Suppressor macrophage treated with lipopolysaccharide for 1 hour (primary cell): ENCODE measurements at regions not wholly inside any gene's neighbourhood (a gene's known extent, or its start where the extent isn't known, plus 50 kb on each side); places are given as distances from the start of the nearest gene placed in this dataset.

ENCODE experiments used
- DNase-seq, 3 donors: peaks; one replicate each; pipeline ENCODE4 v3.0.0-alpha.2; 2020 to 2022

DNA sequence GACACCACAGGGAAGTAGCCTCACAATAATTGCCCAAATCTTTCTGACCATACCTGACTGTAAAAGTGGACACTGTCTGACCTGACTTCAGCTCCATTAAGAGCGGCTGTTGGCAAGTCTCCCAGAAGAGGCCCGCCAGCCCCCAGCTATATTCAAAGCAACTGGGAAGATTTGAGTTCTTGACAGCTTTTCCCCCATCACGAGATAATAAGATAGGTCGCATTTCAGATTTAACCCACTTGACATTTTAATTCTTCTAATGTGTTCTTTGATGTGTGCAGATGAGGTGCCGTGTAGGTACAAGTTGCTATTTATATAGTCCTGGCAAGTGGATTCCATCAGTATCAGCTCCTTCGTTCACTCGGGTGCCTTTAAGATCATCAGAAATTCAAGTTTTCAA is 345.7 kb downstream of the DRD1 start:
- DNase-seq, result no peak

- no peak for DNase-seq
These were observed 347.4 kb downstream of the DRD1 start for GRCh38 chr5:175096469-175097165.

GRCh38 chr5:175094461-175094860 is 349.5 kb downstream of the DRD1 start:
- no peak for DNase-seq

- no peak for DNase-seq
These were observed 351.3 kb downstream of the DRD1 start for GRCh38 chr5:175092691-175093090.

DNA sequence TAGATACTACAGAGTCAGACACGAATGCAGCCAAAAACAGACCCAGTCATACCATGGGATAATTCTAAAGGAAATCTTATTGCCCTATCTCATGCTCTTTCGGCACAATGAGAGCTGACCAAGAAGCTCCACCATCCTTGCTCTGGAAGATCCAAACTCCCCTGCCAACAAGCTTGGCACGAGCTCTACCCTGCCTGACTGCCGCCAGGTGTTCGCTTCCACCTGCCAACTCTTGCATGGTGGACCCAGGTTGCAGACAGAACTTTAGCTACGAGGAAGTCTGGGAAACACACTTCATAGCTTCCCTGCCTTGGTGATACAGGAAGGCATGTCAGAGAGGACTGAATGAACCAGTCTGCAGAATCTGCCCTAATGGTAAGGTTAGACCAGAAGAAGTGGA is 355.0 kb downstream of the DRD1 start:
- no peak for DNase-seq

- DNase-seq, result no peak
These were observed 358.6 kb downstream of the MSX2 start for GRCh38 chr5:175082866-175083590.

GRCh38 chr5:175082346-175082745 is 358.0 kb downstream of the MSX2 start:
- DNase-seq, result no peak

- no peak for DNase-seq
These were observed 355.3 kb downstream of the MSX2 start for GRCh38 chr5:175079707-175080106.

- no peak for DNase-seq
These were observed 345.9 kb downstream of the MSX2 start for GRCh38 chr5:175070283-175070682.

DNA sequence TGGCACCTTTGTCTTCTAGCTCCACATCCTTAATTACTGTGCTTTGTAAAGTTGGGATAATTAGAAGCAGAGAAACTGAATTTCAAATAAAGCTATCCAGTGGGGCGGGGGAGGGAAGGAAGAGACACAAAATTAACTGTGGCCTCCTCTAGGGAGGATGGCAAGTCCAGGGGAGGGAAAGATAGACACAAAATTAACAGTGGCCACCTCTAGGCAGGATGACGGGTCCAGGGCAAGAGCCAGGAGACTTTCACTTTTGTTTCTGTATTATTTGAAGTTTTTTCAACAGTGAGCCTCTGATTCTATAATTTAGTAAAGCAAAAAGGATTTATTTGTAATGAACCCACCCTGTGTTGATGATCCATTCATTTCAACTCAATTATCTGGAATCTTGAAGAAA is 335.9 kb downstream of the MSX2 start:
- no peak for DNase-seq

- no peak for DNase-seq
These were observed 335.4 kb downstream of the MSX2 start for GRCh38 chr5:175059687-175060211.

- DNase-seq, result no peak
These were observed 332.4 kb downstream of the MSX2 start for GRCh38 chr5:175056831-175057230.

- no peak for DNase-seq
These were observed 329.9 kb downstream of the MSX2 start for GRCh38 chr5:175054243-175054642.

DNA sequence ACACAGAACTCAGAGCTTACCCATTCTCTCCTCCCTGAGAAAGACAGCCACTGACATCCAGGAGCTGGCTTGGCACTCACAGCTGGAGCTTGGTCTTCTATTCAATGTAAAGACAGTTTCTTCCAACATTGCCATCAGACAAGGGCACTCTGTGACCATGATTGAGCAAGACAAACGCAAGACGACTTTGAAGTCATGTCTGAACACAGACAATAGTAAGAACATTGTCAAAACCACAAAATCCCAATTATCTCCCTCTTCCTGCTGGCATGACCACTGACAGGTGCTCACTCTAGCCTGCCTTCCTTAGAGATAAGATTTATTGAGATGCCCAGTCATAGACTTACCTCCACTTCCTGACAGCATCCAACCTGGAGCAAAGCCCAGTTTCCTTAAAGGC is 328.0 kb downstream of the MSX2 start:
- no peak for DNase-seq

DNA sequence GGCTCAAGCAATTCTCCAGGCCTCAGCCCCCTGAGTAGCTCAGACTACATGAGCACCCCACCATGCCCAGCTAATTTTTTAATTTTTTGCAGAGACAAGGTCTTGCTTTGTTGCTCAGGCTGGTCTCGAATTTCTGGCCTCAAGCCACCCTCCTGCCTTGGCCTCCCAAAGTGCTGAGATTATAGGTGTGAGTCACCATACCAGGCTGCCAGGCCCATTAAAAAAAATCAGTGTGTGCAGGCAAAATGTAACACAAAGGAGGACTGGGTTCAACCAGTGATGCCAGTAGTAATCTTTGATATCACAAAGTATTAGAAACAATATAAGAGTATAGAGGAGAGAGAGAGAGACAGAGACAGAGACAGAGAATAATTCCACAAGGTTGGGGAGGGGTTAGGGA is 322.7 kb downstream of the MSX2 start:
- no peak for DNase-seq

DNA sequence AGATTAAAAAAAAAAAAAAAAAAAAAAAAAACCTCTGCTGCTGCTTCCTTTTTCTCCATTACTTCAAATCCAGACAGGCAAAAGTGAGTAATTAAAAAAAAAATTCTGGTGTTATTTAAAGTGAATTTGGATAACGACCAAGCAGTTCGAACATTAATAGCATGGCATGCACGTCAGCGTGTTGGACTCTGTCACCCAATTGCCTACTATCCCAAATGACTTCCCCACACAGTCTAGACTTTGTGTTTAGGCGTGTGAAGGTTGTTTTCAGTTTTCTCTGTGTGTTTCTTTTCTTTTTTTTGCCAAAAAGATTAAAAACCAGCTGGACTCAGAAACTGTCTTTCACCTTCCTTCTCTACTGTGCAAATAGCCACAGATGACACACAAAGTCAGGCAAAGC is 321.4 kb downstream of the MSX2 start:
- DNase-seq, result no peak

DNA sequence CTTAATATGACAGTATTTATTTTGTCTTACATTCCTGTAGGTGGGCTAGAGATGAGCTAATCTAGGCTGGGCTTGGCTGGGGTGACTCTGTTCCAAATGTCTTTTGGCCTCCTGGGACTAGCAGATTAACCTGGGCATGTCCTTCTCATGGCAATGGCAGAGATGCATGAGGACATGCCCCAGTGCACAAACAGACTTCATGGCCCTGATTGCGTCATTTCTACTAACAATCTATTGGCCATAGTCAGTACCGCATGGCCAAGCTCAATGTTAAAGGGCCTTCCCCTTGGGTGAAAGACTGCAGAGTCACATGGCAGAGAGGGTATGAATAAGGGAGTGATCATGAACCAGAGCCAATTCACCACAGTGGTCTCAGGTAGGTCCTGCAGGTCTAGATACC is 313.4 kb downstream of the MSX2 start:
- DNase-seq, result no peak

DNA sequence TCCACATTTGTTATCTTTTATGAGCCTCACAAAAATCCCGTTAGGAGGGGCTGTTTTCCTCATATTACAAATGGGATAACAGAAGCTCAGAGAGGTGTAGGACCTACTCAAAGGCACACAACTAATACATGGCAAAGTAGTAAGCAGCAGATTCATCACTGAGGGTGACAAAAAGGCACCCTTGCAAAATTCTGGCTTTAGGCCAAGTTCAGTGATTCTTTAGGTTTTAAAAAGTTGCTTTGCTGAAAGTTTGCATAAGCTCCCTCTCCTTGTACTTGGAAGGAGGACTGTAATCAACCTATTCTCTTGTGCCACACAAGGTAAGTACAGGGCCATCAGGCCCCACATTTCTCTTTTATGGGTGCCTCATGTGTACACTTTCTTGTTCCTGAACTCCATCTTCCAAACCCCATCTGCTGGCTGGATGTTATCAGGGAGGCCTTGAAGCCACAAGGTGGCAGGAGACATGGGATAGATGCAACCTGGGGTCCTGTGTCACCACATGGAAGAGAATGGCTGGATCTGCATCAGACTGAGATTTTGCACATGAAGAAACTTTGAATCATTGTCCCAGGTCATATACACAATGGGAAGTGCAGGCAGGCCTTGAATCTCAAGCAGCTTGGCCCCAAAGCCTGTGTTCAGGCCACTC is 311.6 kb downstream of the MSX2 start:
- DNase-seq, result no peak

- no peak for DNase-seq
These were observed 310.5 kb downstream of the MSX2 start for GRCh38 chr5:175034924-175035323.

- no peak for DNase-seq
These were observed 308.4 kb downstream of the MSX2 start for GRCh38 chr5:175032741-175033151.

GRCh38 chr5:175032013-175032412 is 307.6 kb downstream of the MSX2 start:
- DNase-seq, result no peak

DNA sequence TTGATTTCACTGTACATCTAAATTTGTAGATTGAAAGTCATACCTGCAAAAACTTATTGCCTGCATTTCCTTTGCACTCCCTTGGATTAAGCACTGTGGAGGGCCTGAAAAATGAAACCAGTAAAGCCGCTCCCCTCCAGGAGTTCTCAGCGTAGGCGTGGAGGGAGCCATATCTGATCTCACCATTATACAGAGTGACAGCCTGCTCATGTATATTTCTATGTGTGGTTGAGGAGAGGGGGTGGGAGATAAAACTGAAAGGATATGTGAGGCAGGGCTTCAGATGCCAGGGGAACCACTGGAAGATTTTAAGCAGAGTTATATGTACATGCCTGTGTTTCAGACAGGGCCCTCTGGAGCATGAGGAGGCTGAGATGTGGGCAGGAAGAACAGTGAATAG is 303.0 kb downstream of the MSX2 start:
- no peak for DNase-seq

DNA sequence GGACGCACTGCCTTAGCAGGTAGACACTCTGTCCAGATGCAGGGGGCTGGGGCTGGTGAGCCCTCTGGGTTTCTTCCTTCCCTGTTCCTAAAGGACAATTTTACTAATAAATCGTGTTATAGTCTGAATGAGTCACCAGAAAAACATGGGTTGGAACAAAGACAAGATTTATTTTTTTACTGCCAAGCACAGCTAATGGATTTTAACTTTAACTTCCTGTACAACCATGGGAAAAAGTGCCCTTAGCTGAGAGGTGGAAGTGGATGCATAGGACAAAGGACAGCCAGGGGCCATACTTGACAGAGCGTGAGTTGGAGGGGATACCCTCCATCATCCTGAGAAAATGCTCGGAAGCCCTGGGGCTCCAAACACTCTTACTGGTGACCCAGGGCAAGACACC is 300.7 kb downstream of the MSX2 start:
- no peak for DNase-seq
